HepG2 (cell line): ENCODE measurements at regions not wholly inside any gene's neighbourhood (a gene's known extent, or its start where the extent isn't known, plus 50 kb on each side); places are given as distances from the start of the nearest gene placed in this dataset.

Experiments
- ATAC-seq: fragments of 200-7000 bp; cut with Tn5 transposase; 3 replicates; pipeline ENCODE4 v1.9.1; 2020; ENCODE audit warnings: mild to moderate bottlenecking, moderate library complexity
- BruUV-seq: library from RNA; stranded (reverse); fragments of 400-500 nt; replicated peaks from 2 replicates; lab custom pipeline; 2021; lab: Mats Ljungman, UMichigan
- CTCF ChIA-PET: fragments of 300-600 bp; formaldehyde crosslinking; extraction: SDS; loops from one replicate; lab custom pipeline; 2021; ENCODE audit warnings: low total read pairs, inconsistent platforms, low intra/inter-chr PET ratio; lab: Yijun Ruan, JAX
- POLR2A ChIA-PET: fragments of 350-600 bp; sonication (Branson Sonifier 250); formaldehyde crosslinking; loops from one replicate; lab custom pipeline; 2020; ENCODE audit warnings: antibody characterized with exemption, inconsistent platforms; lab: Yijun Ruan, JAX
- DNase-seq: peaks from one replicate; pipeline ENCODE4 v3.0.0-alpha.2; 2015; ENCODE audit warnings: low spot score
- FAIRE-seq: peaks from 3 replicates; lab custom pipeline; 2011; peaks lifted over from hg19 to GRCh38; lab: Jason Lieb, UNC
- H2AFZ ChIP-seq: one replicate; pipeline ENCODE4 v1.6.1; 2011; ENCODE audit warnings: low read length, inconsistent platforms
- H3K27ac ChIP-seq: fragments of 300-600 bp; 3 replicates; pipeline ENCODE4 v1.8.0; 2011; ENCODE audit warnings: mixed run types, mild to moderate bottlenecking, mixed read lengths, low read length, inconsistent platforms; ENCODE audit not compliant: insufficient read depth; ENCODE audit errors: extremely low read length
- H3K27me3 ChIP-seq, 2 experiments: fragments of 200-600 bp in 1 of 2; 2 replicates in 1 of 2; 3 replicates in 1 of 2; pipeline versions ENCODE4 v1.6.0 to v1.8.0; 2011; ENCODE audit warnings: low read length in 2 of 2, mild to moderate bottlenecking in 2 of 2, moderate library complexity in 2 of 2, inconsistent platforms in 1 of 2; ENCODE audit not compliant: insufficient read depth in 2 of 2, control insufficient read depth in 1 of 2
- H3K36me3 ChIP-seq, 2 experiments: fragments of 200-600 bp in 1 of 2; replicated peaks in 1 of 2; 2 replicates in 1 of 2; 3 replicates in 1 of 2; pipeline versions ENCODE4 v1.5.1 to v1.8.0; 2011; ENCODE audit warnings: low read length in 2 of 2, inconsistent platforms in 1 of 2; ENCODE audit not compliant: insufficient read depth in 2 of 2, control insufficient read depth in 1 of 2
- H3K4me1 ChIP-seq: 2 replicates; pipeline ENCODE4 v1.5.1; 2012; ENCODE audit warnings: low read length, inconsistent platforms; ENCODE audit not compliant: insufficient read depth
- H3K4me2 ChIP-seq: 2 replicates; pipeline ENCODE4 v1.6.0; 2011; ENCODE audit warnings: low read depth, low read length, inconsistent platforms
- H3K4me3 ChIP-seq, 3 experiments: fragments of 200-600 bp in 1 of 3; sonication (generic), shearing (Covaris generic) in 1 of 3; replicated peaks in 1 of 3; 2 replicates each; pipeline ENCODE4 v1.5.1; 2011 to 2016; ENCODE audit warnings: low read length in 3 of 3, inconsistent platforms in 2 of 3, low read depth in 2 of 3, mild to moderate bottlenecking in 2 of 3, control low read depth in 1 of 3, mixed read lengths in 1 of 3; ENCODE audit not compliant: insufficient read depth in 1 of 3
- H3K79me2 ChIP-seq: one replicate; pipeline ENCODE4 v1.6.1; 2011; ENCODE audit warnings: low read length, inconsistent platforms; ENCODE audit not compliant: insufficient read depth
- H3K9ac ChIP-seq: 2 replicates; pipeline ENCODE4 v1.6.0; 2011; ENCODE audit warnings: mild to moderate bottlenecking, low read depth, low read length, inconsistent platforms; ENCODE audit not compliant: insufficient read depth
- H3K9me3 ChIP-seq: 2 replicates; pipeline ENCODE4 v1.5.1; 2012; ENCODE audit warnings: mild to moderate bottlenecking, low read length
- H4K20me1 ChIP-seq: 2 replicates; pipeline ENCODE4 v1.6.0; 2011; ENCODE audit warnings: inconsistent platforms, mild to moderate bottlenecking, low read length, moderate library complexity; ENCODE audit not compliant: insufficient read depth
- ADNP ChIP-seq: sonication (generic); formaldehyde crosslinking; IDR thresholded peaks from 2 replicates; pipeline ENCODE4 v1.4.0; 2020; ENCODE audit warnings: missing genetic modification reagents
- CEBPZ ChIP-seq: IDR thresholded peaks from 2 replicates; pipeline ENCODE4 v1.6.1; 2012; ENCODE audit warnings: low read length, improper control_type of control experiment
- CTCF ChIP-seq: sonication (generic); formaldehyde crosslinking; IDR thresholded peaks from 2 replicates; pipeline ENCODE4 v1.5.0; 2020; ENCODE audit warnings: mild to moderate bottlenecking, missing genetic modification reagents, moderate library complexity
- FOXA1 ChIP-seq, 2 experiments: fragments of 450-650 bp in 1 of 2; sonication (generic) in 1 of 2; formaldehyde crosslinking in 1 of 2; IDR thresholded peaks; 2 replicates each; pipeline versions ENCODE4 v1.4.0 to v1.6.1; 2016 to 2020; ENCODE audit warnings: missing genetic modification reagents in 1 of 2
- HNF4A ChIP-seq: sonication (generic); formaldehyde crosslinking; IDR thresholded peaks from 2 replicates; pipeline ENCODE4 v1.4.0; 2020; ENCODE audit warnings: missing genetic modification reagents
- NR2F2 ChIP-seq: IDR thresholded peaks from 2 replicates; pipeline ENCODE4 v1.6.1; 2012; ENCODE audit warnings: low read depth, inconsistent platforms, borderline replicate concordance
- PLRG1 ChIP-seq: fragments of 450-650 bp; conservative IDR thresholded peaks from 2 replicates; pipeline ENCODE4 v1.6.1; 2016
- SP4 ChIP-seq: sonication (generic); formaldehyde crosslinking; IDR thresholded peaks from 2 replicates; pipeline ENCODE4 v1.8.1; 2023; ENCODE audit warnings: mild to moderate bottlenecking, missing genetic modification reagents
- TRIM24 ChIP-seq: sonication (generic); formaldehyde crosslinking; IDR thresholded peaks from 2 replicates; pipeline ENCODE4 v1.8.0; 2022; ENCODE audit warnings: mild to moderate bottlenecking, missing genetic modification reagents
- USF2 ChIP-seq, 2 experiments: sonication (generic) in 1 of 2; formaldehyde crosslinking in 1 of 2; IDR thresholded peaks; 2 replicates each; pipeline versions ENCODE4 v1.5.1 to v1.6.1; 2011 to 2020; ENCODE audit warnings: borderline replicate concordance in 1 of 2, low read depth in 1 of 2, low read length in 1 of 2, mild to moderate bottlenecking in 1 of 2, missing genetic modification reagents in 1 of 2, moderate library complexity in 1 of 2
- ZMYM3 ChIP-seq: sonication (generic); formaldehyde crosslinking; IDR thresholded peaks from 2 replicates; pipeline ENCODE4 v1.5.1; 2020; ENCODE audit warnings: mild to moderate bottlenecking, missing genetic modification reagents
- ZNF687 ChIP-seq: sonication (generic); formaldehyde crosslinking; IDR thresholded peaks from 2 replicates; pipeline ENCODE4 v1.5.1; 2020; ENCODE audit warnings: mild to moderate bottlenecking, missing genetic modification reagents, moderate library complexity
- ZSCAN20 ChIP-seq: sonication (generic); formaldehyde crosslinking; IDR thresholded peaks from 2 replicates; pipeline ENCODE4 v1.4.0; 2020; ENCODE audit warnings: missing genetic modification reagents, mild to moderate bottlenecking, borderline replicate concordance
- ZZZ3 ChIP-seq: sonication (generic); formaldehyde crosslinking; IDR thresholded peaks from 2 replicates; pipeline ENCODE4 v1.4.0; 2020; ENCODE audit warnings: missing genetic modification reagents, mild to moderate bottlenecking, borderline replicate concordance
- WGBS: methylation state at CpG from one replicate; pipeline ENCODE4 v1.1.6; 2017; ENCODE audit warnings: low lambda C conversion rate; 5-methylcytosine and 5-hydroxymethylcytosine counted together
- in situ Hi-C: cut with HindIII; loops from 2 replicates; pipeline ENCODE4 v1.10.0; 2017; ENCODE audit warnings: low pct_unique_long_range_greater_than_20kb; ENCODE audit not compliant: extremely low pct_ligation_motif_present
- intact Hi-C: fragments of 100-400 bp; cut with micrococcal nuclease; formaldehyde crosslinking; loops from one replicate; pipeline ENCODE4 v1.10.0; 2022; ENCODE audit not compliant: unreplicated experiment

GRCh38 chr21:27498025-27498424 is 531.1 kb upstream of the ADAMTS5 start:
- Histone ChIP-seq H4K20me1 (no peaks in the 10 kb centered on the region), H3K79me2 (no peaks in the 10 kb centered on the region), H3K9me3 (peaks cover 86% of the 10 kb centered on the region), H3K36me3 (no peaks in the 10 kb centered on the region), H2AFZ (no peak overlapping the region), H3K4me3 (no peak overlapping the region), H3K27me3 (no peaks in the 10 kb centered on the region; a peak in 1 of 5 replicates), H3K27ac (no peak overlapping the region), H3K4me1 (no peaks in the 10 kb centered on the region), H3K9ac (no peak overlapping the region), H3K4me2 (no peak overlapping the region)
- ATAC-seq (no peak), FAIRE-seq (no peak), DNase-seq (no peak)
- 8% methylated on average over 3 of the region's 3 CpGs for WGBS
- in situ Hi-C loops (no loop called here), intact Hi-C loops (no loop called here)
- BruUV-seq, result no TSS peak
- ChIA-PET POLR2A (no interaction called here), CTCF (no interaction called here)
- TF ChIP-seq FOXA1 (IDR thresholded peaks at IDR 0.05) (no peak), FOXA1 (CRISPR knock-in tag; IDR thresholded peaks at IDR 0.05) (no peak), ZNF687 (CRISPR knock-in tag) (no peak), CEBPZ (no peak), ADNP (CRISPR knock-in tag) (no peak), USF2 (IDR thresholded peaks at IDR 0.05; ENCODE audit: low read depth, low read length) (no peak), USF2 (CRISPR knock-in tag; IDR thresholded peaks at IDR 0.05; ENCODE audit: borderline replicate concordance) (no peak), SP4 (no peak), TRIM24 (no peak), HNF4A (CRISPR knock-in tag) (no peak), CTCF (CRISPR knock-in tag) (no peak), NR2F2 (no peak), ZMYM3 (CRISPR knock-in tag) (no peak), ZZZ3 (CRISPR knock-in tag) (no peak), ZSCAN20 (CRISPR knock-in tag) (no peak), PLRG1 (no peak)
